GM19043 (cell line): ENCODE measurements at regions not wholly inside any gene's neighbourhood (a gene's known extent, or its start where the extent isn't known, plus 50 kb on each side); places are given as distances from the start of the nearest gene placed in this dataset.
A peak's percentile ranks its signal among the peaks of the same experiment; 100 is the strongest.

ENCODE experiments used
- ATAC-seq: cut with Tn5 transposase; IDR thresholded peaks from one replicate; pipeline ENCODE4 v1.9.1; 2021; ENCODE audit warnings: low read depth; ENCODE audit not compliant: unreplicated experiment

GRCh38 chr2:48249631-48250473 lies 64.6 kb upstream of the FOXN2 start:
- ATAC-seq = no peak

DNA sequence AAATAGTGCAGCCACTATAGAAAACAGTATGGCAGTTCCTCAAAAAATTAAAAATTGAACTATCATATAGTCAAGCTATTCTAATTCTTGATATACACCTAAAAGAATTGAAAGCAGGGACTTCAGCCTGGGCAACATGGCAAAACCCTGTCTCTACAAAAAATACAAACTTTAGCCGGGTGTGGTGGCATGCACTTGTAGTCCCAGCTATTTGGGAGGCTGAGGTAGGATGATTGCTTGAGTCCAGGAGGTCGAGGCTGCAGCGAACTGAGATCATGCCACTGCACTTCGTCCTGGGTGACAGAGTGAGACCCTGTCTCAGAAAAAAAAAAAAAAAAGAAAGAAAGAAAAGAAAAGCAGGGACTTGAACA lies 64.0 kb upstream of the FOXN2 start:
- no peak for ATAC-seq

GRCh38 chr2:48250943-48251342 lies 63.5 kb upstream of the FOXN2 start:
- ATAC-seq = peak; percentile 53

DNA sequence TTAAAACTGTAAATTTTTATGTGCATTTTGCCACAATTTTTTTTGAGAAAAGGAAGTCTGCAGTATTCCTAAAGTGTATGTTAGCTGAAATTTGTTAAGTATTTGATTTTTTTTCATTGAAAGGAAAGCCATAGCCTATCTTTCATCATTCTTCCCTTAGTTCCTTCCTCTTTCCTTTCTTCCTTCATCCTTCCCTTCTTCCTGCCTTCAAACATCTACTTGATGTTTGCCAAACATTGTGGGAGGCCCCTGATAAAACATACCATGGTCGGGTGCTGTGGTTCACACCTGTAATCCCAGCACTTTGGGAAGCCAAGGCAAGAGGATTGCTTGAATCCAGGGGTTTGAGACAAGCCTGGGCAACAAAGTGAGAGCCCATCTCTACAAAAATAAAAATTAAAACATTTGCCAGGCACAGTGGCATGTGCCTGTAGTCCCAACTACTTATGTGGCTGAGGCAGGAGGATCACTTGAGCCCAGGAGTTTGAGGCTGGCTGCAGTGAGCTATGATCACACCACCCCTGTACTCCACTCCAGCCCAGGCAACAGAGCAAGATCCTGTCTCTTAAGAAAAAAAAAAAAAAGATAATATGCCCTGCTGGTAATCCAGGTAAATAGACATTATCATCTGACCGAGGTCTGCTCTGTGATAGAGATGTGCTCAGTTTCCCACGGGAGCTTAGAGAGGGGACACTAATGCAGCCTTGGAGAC lies 62.9 kb upstream of the FOXN2 start:
- no peak for ATAC-seq

- ATAC-seq = no peak
Measured at GRCh38 chr2:48253301-48253700, 61.2 kb upstream of the FOXN2 start.

DNA sequence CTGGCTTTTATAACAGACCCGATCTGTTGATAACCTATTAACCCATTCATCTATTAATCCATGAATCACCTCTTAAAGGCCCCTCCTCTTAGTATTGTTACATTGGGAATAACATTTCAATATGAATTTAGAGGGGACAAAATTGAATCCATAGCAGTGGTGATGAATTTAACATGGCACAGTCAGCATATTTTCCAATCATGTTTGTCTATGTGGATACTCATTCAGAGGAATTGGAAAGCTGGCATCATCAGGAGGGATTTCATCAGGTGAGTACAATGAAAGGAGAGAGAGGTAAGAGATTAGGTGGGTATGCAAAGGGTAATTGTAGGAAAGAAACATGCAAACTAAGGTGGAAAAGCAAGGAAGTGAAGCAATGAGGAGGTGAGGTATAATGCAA lies 59.6 kb upstream of the FOXN2 start:
- ATAC-seq = no peak

GRCh38 chr2:48257456-48257855 lies 57.0 kb upstream of the FOXN2 start:
- ATAC-seq = no peak

- no peak for ATAC-seq
Measured at GRCh38 chr2:48258481-48259149, 55.9 kb upstream of the FOXN2 start.

DNA sequence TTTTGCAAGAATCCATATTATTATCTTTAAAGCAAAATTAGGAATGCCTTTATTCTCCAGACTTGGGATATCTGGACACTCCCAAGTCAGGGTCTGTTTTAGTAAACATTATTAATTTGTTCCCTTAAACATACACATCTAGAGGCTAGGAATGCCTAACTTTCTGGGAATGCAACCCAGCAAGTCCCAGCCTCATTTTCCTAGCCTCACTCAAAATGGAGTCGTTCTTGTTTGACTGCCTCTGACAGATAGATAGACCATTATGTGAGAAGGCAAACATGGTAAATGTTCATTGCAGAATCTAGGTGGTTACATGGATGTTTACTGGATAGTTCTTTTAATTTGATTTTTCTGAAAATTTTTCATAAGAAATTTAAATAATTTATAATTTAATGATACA lies 54.7 kb upstream of the FOXN2 start:
- no peak for ATAC-seq

GRCh38 chr2:48264627-48265026 lies 49.9 kb upstream of the FOXN2 start:
- no peak for ATAC-seq
